NCI-H748 (cell line): ENCODE measurements at regions not wholly inside any gene's neighbourhood (a gene's known extent, or its start where the extent isn't known, plus 50 kb on each side); places are given as distances from the start of the nearest gene placed in this dataset.

Experiments
- DNase-seq: peaks from one replicate; lab custom pipeline; 2025; ENCODE audit not compliant: unreplicated experiment; lab: John Stamatoyannopoulos, UW

GRCh38 chr3:64859625-64860535, 172.1 kb upstream of the ADAMTS9 start:
- DNase-seq = no peak

- DNase-seq = no peak
Observed at GRCh38 chr3:64856977-64857516, 169.2 kb upstream of the ADAMTS9 start.

GRCh38 chr3:64856106-64856505, 168.3 kb upstream of the ADAMTS9 start:
- DNase-seq = no peak

- DNase-seq = no peak
Observed at GRCh38 chr3:64853456-64853855, 165.7 kb upstream of the ADAMTS9 start.

GRCh38 chr3:64852738-64853137, 164.9 kb upstream of the ADAMTS9 start:
- DNase-seq = no peak

GRCh38 chr3:64848822-64849221, 161.0 kb upstream of the ADAMTS9 start:
- DNase-seq = no peak

GRCh38 chr3:64848127-64848800, 160.5 kb upstream of the ADAMTS9 start:
- no peak for DNase-seq

GRCh38 chr3:64844558-64844957, 156.8 kb upstream of the ADAMTS9 start:
- no peak for DNase-seq

GRCh38 chr3:64837986-64838735, 150.4 kb upstream of the ADAMTS9 start:
- DNase-seq = no peak

GRCh38 chr3:64837126-64837738, 149.4 kb upstream of the ADAMTS9 start:
- no peak for DNase-seq

- no peak for DNase-seq
Observed at GRCh38 chr3:64836097-64836496, 148.3 kb upstream of the ADAMTS9 start.

- DNase-seq = no peak
Observed at GRCh38 chr3:64832098-64832497, 144.3 kb upstream of the ADAMTS9 start.

GRCh38 chr3:64830681-64831080, 142.9 kb upstream of the ADAMTS9 start:
- no peak for DNase-seq

- no peak for DNase-seq
Observed at GRCh38 chr3:64829331-64829730, 141.5 kb upstream of the ADAMTS9 start.

- no peak for DNase-seq
Observed at GRCh38 chr3:64828276-64828675, 140.5 kb upstream of the ADAMTS9 start.

GRCh38 chr3:64827431-64827830, 139.6 kb upstream of the ADAMTS9 start:
- DNase-seq = no peak

- DNase-seq = no peak
Observed at GRCh38 chr3:64827019-64827418, 139.2 kb upstream of the ADAMTS9 start.

- DNase-seq = peak; percentile 72
Observed at GRCh38 chr3:64825404-64826120, 137.8 kb upstream of the ADAMTS9 start.

GRCh38 chr3:64824394-64824909, 136.7 kb upstream of the ADAMTS9 start:
- no peak for DNase-seq

- DNase-seq = no peak
Observed at GRCh38 chr3:64818196-64818595, 130.4 kb upstream of the ADAMTS9 start.
